Upper lobe of right lung (tissue), 1 donor: ENCODE measurements at regions not wholly inside any gene's neighbourhood (a gene's known extent, or its start where the extent isn't known, plus 50 kb on each side); places are given as distances from the start of the nearest gene placed in this dataset.

ENCODE experiments used
- ATAC-seq: fragments of 200-7000 bp; cut with Tn5 transposase; one replicate; pipeline ENCODE4 v1.9.1; 2020; ENCODE audit warnings: mild to moderate bottlenecking, moderate library complexity
- DNase-seq: peaks from one replicate; pipeline ENCODE4 v3.0.0-alpha.2; 2020
- H3K27ac ChIP-seq: fragments of 200-600 bp; one replicate; pipeline ENCODE4 v1.8.0; 2022
- H3K27me3 ChIP-seq: fragments of 200-600 bp; one replicate; pipeline ENCODE4 v1.8.0; 2022; ENCODE audit warnings: mild to moderate bottlenecking
- H3K36me3 ChIP-seq: fragments of 200-600 bp; one replicate; pipeline ENCODE4 v1.8.0; 2022
- H3K4me1 ChIP-seq: fragments of 200-600 bp; one replicate; pipeline ENCODE4 v1.8.0; 2022
- H3K4me3 ChIP-seq: fragments of 200-600 bp; one replicate; pipeline ENCODE4 v1.8.0; 2022; ENCODE audit warnings: mild to moderate bottlenecking
- H3K9me3 ChIP-seq: fragments of 200-600 bp; one replicate; pipeline ENCODE4 v1.8.0; 2022
- intact Hi-C: fragments of 100-400 bp; cut with DNase I; formaldehyde crosslinking; loops from one replicate; pipeline ENCODE4 v1.11.0; 2022
- TF ChIP-seq, protein P1 (sequence below): fragments of 200-600 bp; IDR thresholded peaks from one replicate; pipeline ENCODE4 v1.8.0; 2022; ENCODE audit warnings: antibody characterized with exemption
- donor health status: DM: no; HTN: yes; CAD: no; lungs with severe emphysema.

DNA sequence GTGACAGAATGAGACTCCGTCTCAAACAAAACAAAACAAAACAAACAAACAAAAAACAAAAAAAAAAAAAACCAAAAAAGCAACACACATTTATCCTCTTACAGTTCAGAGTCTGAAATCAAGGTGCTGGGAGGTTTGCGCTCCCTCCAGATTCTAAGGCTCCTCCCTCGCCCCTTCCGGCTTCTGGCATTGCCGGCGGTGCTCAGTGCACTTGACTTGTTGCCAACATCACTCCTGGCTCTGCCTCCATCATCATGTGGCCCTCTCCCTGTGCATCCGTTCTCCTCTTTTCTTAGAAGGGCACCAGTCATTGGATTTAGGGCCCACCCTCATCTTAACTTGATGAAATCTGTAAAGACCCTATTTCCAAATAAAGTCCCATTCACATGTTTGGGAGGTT, 73.8 kb downstream of the RBFOX3 start:
- H3K4me3 ChIP-seq = no peak overlapping the region
- H3K27me3 ChIP-seq = peaks cover 4% of the 10 kb centered on the region
- H3K4me1 ChIP-seq = no peaks in the 10 kb centered on the region
- TF ChIP-seq, protein P1, sequence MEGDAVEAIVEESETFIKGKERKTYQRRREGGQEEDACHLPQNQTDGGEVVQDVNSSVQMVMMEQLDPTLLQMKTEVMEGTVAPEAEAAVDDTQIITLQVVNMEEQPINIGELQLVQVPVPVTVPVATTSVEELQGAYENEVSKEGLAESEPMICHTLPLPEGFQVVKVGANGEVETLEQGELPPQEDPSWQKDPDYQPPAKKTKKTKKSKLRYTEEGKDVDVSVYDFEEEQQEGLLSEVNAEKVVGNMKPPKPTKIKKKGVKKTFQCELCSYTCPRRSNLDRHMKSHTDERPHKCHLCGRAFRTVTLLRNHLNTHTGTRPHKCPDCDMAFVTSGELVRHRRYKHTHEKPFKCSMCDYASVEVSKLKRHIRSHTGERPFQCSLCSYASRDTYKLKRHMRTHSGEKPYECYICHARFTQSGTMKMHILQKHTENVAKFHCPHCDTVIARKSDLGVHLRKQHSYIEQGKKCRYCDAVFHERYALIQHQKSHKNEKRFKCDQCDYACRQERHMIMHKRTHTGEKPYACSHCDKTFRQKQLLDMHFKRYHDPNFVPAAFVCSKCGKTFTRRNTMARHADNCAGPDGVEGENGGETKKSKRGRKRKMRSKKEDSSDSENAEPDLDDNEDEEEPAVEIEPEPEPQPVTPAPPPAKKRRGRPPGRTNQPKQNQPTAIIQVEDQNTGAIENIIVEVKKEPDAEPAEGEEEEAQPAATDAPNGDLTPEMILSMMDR = no peak
- no peaks in the 10 kb centered on the region for H3K9me3 ChIP-seq
- no peaks in the 10 kb centered on the region for H3K36me3 ChIP-seq
- H3K27ac ChIP-seq = no peak overlapping the region
- intact Hi-C loops = no loop called here
- no peak for DNase-seq
- no peak for ATAC-seq

DNA sequence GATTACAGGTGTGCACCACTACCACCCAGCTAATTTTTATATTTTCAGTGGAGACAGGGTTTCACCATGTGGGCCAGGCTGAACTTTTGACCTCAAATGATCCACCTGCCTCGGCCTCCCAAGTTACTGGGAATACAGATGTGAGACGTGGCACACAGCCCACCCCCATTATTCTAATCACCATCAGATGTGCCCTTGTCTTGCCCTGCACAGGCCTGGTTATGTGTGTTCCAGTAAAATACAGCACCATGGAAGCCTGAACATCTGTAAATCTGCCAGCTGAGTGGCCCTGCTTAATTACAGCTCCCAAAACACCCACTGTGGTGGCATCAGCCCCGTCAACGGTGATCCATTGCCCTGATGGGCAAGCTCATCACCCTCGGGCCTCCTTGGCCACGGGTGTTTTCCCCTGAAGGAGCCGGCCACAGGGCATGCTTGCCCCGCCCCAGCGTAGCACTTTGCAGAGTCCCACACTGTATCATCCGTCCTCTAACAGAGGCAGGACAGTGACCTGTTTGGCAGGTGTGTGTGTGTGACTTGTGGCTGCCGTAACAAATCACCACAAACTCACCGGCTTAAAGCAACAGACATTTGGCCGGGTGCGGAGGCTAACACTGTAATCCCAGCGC, 74.5 kb downstream of the RBFOX3 start:
- Histone ChIP-seq H3K27me3 (peaks cover 4% of the 10 kb centered on the region), H3K4me3 (no peak overlapping the region), H3K27ac (no peak overlapping the region), H3K4me1 (no peaks in the 10 kb centered on the region), H3K9me3 (no peaks in the 10 kb centered on the region), H3K36me3 (no peaks in the 10 kb centered on the region)
- DNase-seq = no peak
- intact Hi-C loops = no loop called here
- TF ChIP-seq, protein P1 = no peak
- ATAC-seq = no peak

DNA sequence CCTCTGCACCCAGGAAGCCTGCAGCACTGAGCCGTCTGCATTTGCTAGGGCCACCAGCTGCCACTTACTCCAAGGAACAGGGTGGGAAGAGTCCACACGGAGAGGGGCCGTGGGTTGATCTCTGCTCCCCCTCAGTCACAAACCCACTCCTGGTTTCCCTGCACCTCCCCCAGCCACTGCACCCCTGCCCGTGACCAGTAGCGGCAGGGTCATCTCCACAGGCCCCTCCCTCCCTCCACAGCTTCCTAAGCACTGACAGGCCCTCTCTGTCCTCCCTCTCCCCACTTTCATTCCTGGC, 75.2 kb downstream of the RBFOX3 start:
- no peak overlapping the region for H3K27ac ChIP-seq
- no peak for DNase-seq
- no peak overlapping the region for H3K4me3 ChIP-seq
- H3K27me3 ChIP-seq = peaks cover 4% of the 10 kb centered on the region
- ATAC-seq = no peak
- H3K4me1 ChIP-seq = no peaks in the 10 kb centered on the region
- H3K9me3 ChIP-seq = no peaks in the 10 kb centered on the region
- intact Hi-C loops = no loop called here
- no peaks in the 10 kb centered on the region for H3K36me3 ChIP-seq
- TF ChIP-seq, protein P1 = no peak

DNA sequence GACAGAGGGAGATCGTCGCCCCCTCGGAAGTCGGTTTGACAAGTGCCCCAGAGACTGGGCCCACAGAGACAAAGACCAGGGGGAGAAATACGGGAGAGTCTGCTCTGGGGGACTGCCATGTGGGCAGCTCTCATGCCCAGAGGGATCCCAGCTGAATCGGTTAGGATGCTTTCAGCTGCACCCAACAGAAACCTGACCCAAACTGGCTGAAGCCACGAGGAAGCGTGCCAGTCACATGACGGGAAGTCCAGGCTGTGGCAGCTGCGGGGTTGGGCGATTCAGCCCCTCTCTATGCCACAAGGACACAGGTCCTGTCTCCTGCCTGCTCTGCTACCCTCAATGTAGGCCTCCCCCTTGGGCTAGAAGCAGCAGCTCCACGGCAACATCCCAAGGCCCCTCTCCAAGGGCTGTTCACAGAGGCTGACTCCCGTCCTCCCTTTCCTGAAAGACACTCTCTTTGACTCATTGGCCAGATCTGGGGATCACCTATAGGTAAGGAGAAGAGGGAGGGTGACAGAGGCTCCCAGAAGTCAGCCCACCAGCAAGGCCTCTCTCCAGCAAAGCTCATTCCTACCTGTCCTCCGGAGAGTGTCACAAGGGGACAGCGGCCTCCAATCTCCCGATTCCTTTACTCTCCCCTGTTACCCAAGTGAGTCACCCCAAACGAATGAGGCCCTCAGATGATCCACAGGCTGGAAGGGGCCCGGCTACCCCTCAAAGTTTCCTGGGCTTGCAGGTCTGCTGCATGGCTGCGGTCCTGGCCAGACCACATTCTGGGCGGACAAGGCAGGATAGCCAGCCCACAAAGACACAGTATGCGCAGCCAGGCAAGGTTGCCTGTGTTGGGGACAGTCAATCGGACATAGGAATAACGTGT, 75.8 kb downstream of the RBFOX3 start:
- TF ChIP-seq, protein P1 = no peak
- Histone ChIP-seq H3K27me3 (no peaks in the 10 kb centered on the region), H3K4me1 (no peaks in the 10 kb centered on the region), H3K27ac (no peak overlapping the region), H3K36me3 (no peaks in the 10 kb centered on the region), H3K4me3 (no peak overlapping the region), H3K9me3 (no peaks in the 10 kb centered on the region)
- ATAC-seq (no peak), DNase-seq (no peak)
- intact Hi-C loops = no loop called here

DNA sequence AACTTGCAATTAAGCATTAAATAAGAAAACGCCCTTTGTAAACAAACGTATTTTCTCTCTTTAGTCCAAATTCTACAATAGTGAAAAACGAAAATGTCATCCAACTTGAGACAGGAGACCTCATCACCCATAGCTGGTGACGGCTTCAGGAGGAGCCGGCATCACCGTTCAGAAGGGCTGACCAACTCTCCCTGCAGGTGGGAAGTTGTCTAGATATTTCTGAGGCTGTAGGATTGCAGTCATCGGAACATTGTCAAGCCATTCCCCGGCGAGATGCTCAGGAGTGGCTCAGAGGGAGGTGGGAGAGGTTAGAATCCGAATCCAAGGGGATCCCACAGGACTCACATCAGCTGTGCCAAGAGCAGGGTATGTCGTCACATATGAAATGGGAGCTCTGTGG, 76.7 kb downstream of the RBFOX3 start:
- Histone ChIP-seq H3K27me3 (no peaks in the 10 kb centered on the region), H3K9me3 (no peaks in the 10 kb centered on the region), H3K4me1 (no peaks in the 10 kb centered on the region), H3K27ac (no peak overlapping the region), H3K36me3 (no peaks in the 10 kb centered on the region), H3K4me3 (no peak overlapping the region)
- TF ChIP-seq, protein P1 = no peak
- no peak for ATAC-seq
- intact Hi-C loops = no loop called here
- DNase-seq = no peak
